ENCODE measurements at regions not wholly inside any gene's neighbourhood (a gene's known extent, or its start where the extent isn't known, plus 50 kb on each side); places are given as distances from the start of the nearest gene placed in this dataset.

GRCh38 chr10:27451054-27451453, 53.0 kb upstream of the RAB18 start:
- no peak for DNase-seq (ENCODE audit: low read depth)

GRCh38 chr10:27450225-27450624, 53.9 kb upstream of the RAB18 start:
- DNase-seq (ENCODE audit: low read depth), result no peak

GRCh38 chr10:27449571-27449970, 54.5 kb upstream of the RAB18 start:
- no peak for DNase-seq (ENCODE audit: low read depth)

- peak; percentile 65 for DNase-seq (ENCODE audit: low read depth)
Measured at GRCh38 chr10:27448921-27449320, 55.2 kb upstream of the RAB18 start.

- no peak for DNase-seq (ENCODE audit: low read depth)
Measured at GRCh38 chr10:27447540-27447939, 56.6 kb upstream of the RAB18 start.

GRCh38 chr10:27446091-27446918, 57.8 kb upstream of the RAB18 start:
- peak; percentile 41 for DNase-seq (ENCODE audit: low read depth)

- no peak for DNase-seq (ENCODE audit: low read depth)
Measured at GRCh38 chr10:27445070-27445469, 59.0 kb upstream of the RAB18 start.

GRCh38 chr10:27440478-27440877, 63.6 kb upstream of the RAB18 start:
- DNase-seq (ENCODE audit: low read depth), result no peak

GRCh38 chr10:27440021-27440420, 64.1 kb upstream of the RAB18 start:
- no peak for DNase-seq (ENCODE audit: low read depth)

GRCh38 chr10:27439101-27439500, 65.0 kb upstream of the RAB18 start:
- DNase-seq (ENCODE audit: low read depth), result no peak

- DNase-seq (ENCODE audit: low read depth), result no peak
Measured at GRCh38 chr10:27437775-27438174, 66.3 kb upstream of the RAB18 start.

- no peak for DNase-seq (ENCODE audit: low read depth)
Measured at GRCh38 chr10:27436710-27437109, 67.4 kb upstream of the RAB18 start.

GRCh38 chr10:27433976-27434375, 70.1 kb upstream of the RAB18 start:
- DNase-seq (ENCODE audit: low read depth), result no peak

- no peak for DNase-seq (ENCODE audit: low read depth)
Measured at GRCh38 chr10:27426948-27427467, 77.1 kb upstream of the RAB18 start.

- no peak for DNase-seq (ENCODE audit: low read depth)
Measured at GRCh38 chr10:27413831-27414348, 90.2 kb upstream of the RAB18 start.

- no peak for DNase-seq (ENCODE audit: low read depth)
Measured at GRCh38 chr10:27413387-27413786, 90.7 kb upstream of the RAB18 start.

- no peak for DNase-seq (ENCODE audit: low read depth)
Measured at GRCh38 chr10:27410153-27410552, 94.0 kb upstream of the RAB18 start.

- no peak for DNase-seq (ENCODE audit: low read depth)
Measured at GRCh38 chr10:27407271-27407670, 96.8 kb upstream of the RAB18 start.

- no peak for DNase-seq (ENCODE audit: low read depth)
Measured at GRCh38 chr10:27399871-27400270, 104.2 kb upstream of the RAB18 start.

GRCh38 chr10:27393961-27394360, 110.1 kb upstream of the RAB18 start:
- DNase-seq (ENCODE audit: low read depth), result no peak

GRCh38 chr10:27392606-27393005, 111.5 kb upstream of the RAB18 start:
- DNase-seq (ENCODE audit: low read depth), result no peak

- DNase-seq (ENCODE audit: low read depth), result no peak
Measured at GRCh38 chr10:27391916-27392315, 112.2 kb upstream of the RAB18 start.

GRCh38 chr10:27391325-27391724, 112.8 kb upstream of the RAB18 start:
- DNase-seq (ENCODE audit: low read depth), result no peak

Measured in LHCN-M2 (cell line).